ENCODE measurements at regions not wholly inside any gene's neighbourhood (a gene's known extent, or its start where the extent isn't known, plus 50 kb on each side); places are given as distances from the start of the nearest gene placed in this dataset.

DNA sequence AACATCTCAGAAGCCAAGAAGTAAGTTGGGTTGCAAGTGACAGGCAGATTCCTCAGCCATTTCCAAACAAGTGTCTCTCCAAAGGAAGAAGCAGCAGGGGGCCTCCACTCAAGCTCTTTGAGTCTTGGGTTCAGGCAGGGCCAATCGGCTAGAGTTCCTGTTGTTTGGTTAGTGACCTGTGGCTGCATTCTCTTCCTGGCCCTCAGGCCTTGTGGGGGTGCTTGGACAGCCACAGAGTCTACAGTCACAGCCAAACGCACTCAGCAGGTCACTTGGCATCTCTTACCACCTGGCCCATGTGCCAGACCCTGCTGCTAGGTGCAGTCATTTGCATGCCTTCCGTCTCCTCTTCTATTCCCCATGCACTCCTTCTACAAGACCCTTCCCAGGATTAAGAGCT is 353.9 kb downstream of the GRIN2B start:
- no peaks in the 10 kb centered on the region for H3K9me3 ChIP-seq (ENCODE audit: control insufficient read depth, insufficient read depth, low read length)
- no peak for DNase-seq
- no peaks in the 10 kb centered on the region for H3K36me3 ChIP-seq (ENCODE audit: control insufficient read depth, insufficient read depth, low read length)
- H3K4me1 ChIP-seq (ENCODE audit: control insufficient read depth, insufficient read depth, low read length): no peaks in the 10 kb centered on the region
- no peaks in the 10 kb centered on the region for H3K4me1 Mint-ChIP-seq
- TF ChIP-seq, protein P1, sequence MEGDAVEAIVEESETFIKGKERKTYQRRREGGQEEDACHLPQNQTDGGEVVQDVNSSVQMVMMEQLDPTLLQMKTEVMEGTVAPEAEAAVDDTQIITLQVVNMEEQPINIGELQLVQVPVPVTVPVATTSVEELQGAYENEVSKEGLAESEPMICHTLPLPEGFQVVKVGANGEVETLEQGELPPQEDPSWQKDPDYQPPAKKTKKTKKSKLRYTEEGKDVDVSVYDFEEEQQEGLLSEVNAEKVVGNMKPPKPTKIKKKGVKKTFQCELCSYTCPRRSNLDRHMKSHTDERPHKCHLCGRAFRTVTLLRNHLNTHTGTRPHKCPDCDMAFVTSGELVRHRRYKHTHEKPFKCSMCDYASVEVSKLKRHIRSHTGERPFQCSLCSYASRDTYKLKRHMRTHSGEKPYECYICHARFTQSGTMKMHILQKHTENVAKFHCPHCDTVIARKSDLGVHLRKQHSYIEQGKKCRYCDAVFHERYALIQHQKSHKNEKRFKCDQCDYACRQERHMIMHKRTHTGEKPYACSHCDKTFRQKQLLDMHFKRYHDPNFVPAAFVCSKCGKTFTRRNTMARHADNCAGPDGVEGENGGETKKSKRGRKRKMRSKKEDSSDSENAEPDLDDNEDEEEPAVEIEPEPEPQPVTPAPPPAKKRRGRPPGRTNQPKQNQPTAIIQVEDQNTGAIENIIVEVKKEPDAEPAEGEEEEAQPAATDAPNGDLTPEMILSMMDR (IDR thresholded peaks at IDR 0.05): no peak
- H3K27me3 ChIP-seq (ENCODE audit: control insufficient read depth, insufficient read depth, low read length): no peaks in the 10 kb centered on the region
- 82% methylated on average over 3 of the region's 3 CpGs for WGBS (ENCODE audit: insufficient coverage)
- H3K27me3 Mint-ChIP-seq (ENCODE audit: low read depth in 2 of 2): no peaks in the 10 kb centered on the region
- no peak for ATAC-seq
- intact Hi-C loops (cut with micrococcal nuclease): no loop called here
- H3K36me3 Mint-ChIP-seq: no peaks in the 10 kb centered on the region
- no peak overlapping the region for H3K4me3 Mint-ChIP-seq
- no peak overlapping the region for H3K4me3 ChIP-seq (ENCODE audit: low read length)
- H3K27ac ChIP-seq (ENCODE audit: low read length): no peak overlapping the region
- H3K9me3 Mint-ChIP-seq: peaks cover 0 to 4% of the 10 kb centered on the region in 2 donors
- no peak overlapping the region for H3K27ac Mint-ChIP-seq

DNA sequence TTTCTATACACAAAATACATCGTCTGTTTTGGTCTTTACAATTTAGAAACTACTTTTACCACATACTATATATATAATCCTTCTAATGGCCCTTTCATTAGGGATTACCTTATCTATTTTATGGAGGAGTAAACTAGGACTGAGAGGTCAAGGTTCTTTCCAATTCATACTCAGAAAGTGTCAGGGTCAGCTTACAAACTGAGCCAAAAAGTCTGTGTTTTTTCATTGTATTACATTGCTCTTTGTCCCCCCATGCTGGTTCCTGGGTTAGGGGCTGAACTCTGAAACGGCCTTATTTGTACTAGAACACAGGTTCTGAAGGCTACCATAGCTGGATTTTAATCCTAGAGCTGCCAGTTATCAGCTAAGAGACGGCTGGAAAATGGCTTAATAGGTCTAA is 368.1 kb downstream of the GRIN2B start:
- H3K36me3 ChIP-seq (ENCODE audit: control insufficient read depth, insufficient read depth, low read length): no peaks in the 10 kb centered on the region
- H3K4me3 ChIP-seq (ENCODE audit: low read length): no peak overlapping the region
- H3K36me3 Mint-ChIP-seq: no peaks in the 10 kb centered on the region
- H3K4me3 Mint-ChIP-seq: no peak overlapping the region
- H3K9me3 ChIP-seq (ENCODE audit: control insufficient read depth, insufficient read depth, low read length): no peaks in the 10 kb centered on the region
- H3K27me3 Mint-ChIP-seq (ENCODE audit: low read depth in 2 of 2): peaks cover under 1 to 3% of the 10 kb centered on the region in 2 donors
- H3K4me1 ChIP-seq (ENCODE audit: control insufficient read depth, insufficient read depth, low read length): no peaks in the 10 kb centered on the region
- ATAC-seq (no peak), DNase-seq (no peak)
- no peak overlapping the region for H3K27ac ChIP-seq (ENCODE audit: low read length)
- intact Hi-C loops (cut with micrococcal nuclease): no loop called here
- 81% methylated on average over 2 of the region's 3 CpGs for WGBS (ENCODE audit: insufficient coverage)
- no peak overlapping the region for H3K27ac Mint-ChIP-seq
- no peaks in the 10 kb centered on the region for H3K27me3 ChIP-seq (ENCODE audit: control insufficient read depth, insufficient read depth, low read length)
- peaks cover 0 to 3% of the 10 kb centered on the region in 2 donors for H3K9me3 Mint-ChIP-seq
- H3K4me1 Mint-ChIP-seq: no peaks in the 10 kb centered on the region
- TF ChIP-seq, protein P1 (IDR thresholded peaks at IDR 0.05): no peak

DNA sequence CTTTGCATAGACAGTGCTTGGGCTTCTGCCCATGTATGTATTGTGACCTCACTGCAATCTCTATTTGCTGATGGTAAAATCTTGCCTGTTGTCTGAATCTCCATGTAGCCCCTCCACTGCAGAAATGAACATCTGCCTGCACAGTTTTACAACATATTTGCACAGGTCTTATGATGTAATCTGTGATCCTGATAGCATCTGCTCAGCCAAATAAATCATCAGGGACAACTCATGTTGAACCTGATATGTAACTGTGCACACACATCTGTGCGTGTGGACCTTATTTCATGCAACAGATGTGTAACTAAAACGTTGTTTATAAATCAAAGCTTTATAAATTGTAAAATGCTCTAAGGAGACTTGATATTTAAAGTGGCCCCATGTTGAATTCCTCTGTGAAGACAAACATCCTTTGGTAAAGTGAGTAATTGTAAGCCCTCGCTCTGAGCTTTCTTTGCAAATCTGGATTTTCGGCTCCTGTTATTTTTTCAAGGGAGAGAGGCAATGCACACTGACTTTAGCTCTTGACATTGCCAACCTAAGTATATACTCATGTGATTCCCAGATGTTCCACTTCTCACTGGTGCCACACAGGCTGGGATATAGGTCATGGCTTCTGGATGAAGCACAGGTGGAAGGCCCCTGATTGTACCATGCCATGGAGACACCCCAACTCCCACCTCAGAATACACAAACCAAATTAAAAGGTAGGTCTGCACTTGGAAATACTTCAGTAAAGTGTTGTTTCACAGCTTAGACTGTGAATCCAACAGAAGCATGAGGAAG is 371.3 kb downstream of the GRIN2B start:
- no peak for DNase-seq
- Mint-ChIP-seq H3K4me3 (no peak overlapping the region), H3K9me3 (peaks cover 0 to 2% of the 10 kb centered on the region in 2 donors), H3K4me1 (no peaks in the 10 kb centered on the region), H3K27me3 (ENCODE audit: low read depth in 2 of 2) (no peaks in the 10 kb centered on the region), H3K36me3 (no peaks in the 10 kb centered on the region), H3K27ac (no peak overlapping the region)
- TF ChIP-seq, protein P1 (IDR thresholded peaks at IDR 0.05): no peak
- Histone ChIP-seq H3K27ac (ENCODE audit: low read length) (no peak overlapping the region), H3K4me1 (ENCODE audit: control insufficient read depth, insufficient read depth, low read length) (no peaks in the 10 kb centered on the region), H3K27me3 (ENCODE audit: control insufficient read depth, insufficient read depth, low read length) (no peaks in the 10 kb centered on the region), H3K4me3 (ENCODE audit: low read length) (no peak overlapping the region), H3K9me3 (ENCODE audit: control insufficient read depth, insufficient read depth, low read length) (no peaks in the 10 kb centered on the region), H3K36me3 (ENCODE audit: control insufficient read depth, insufficient read depth, low read length) (no peaks in the 10 kb centered on the region)
- intact Hi-C loops (cut with micrococcal nuclease): no loop called here
- no peak for ATAC-seq
- 80% methylated on average over 4 of the region's 4 CpGs for WGBS (ENCODE audit: insufficient coverage)

DNA sequence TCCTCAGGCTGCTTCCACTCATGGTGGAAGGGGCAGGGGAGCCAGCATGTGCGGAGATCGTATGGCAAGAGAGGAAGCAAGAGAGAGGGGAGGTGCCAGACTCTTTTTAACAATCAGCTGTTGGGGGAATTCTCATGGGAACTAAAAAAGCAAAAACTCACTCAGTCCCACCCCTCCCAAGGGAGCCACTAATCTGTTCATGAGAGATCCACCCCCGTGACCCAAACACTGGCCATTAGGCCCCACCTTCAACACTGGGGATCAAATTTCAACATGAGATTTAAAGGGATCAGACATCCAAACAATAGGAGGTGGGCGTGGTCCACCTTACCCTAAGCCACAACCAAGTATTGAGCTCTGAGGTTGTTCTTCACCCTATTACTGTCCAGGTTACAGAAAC is 375.1 kb downstream of the GRIN2B start:
- no peak for DNase-seq
- Histone ChIP-seq H3K4me1 (ENCODE audit: control insufficient read depth, insufficient read depth, low read length) (no peaks in the 10 kb centered on the region), H3K27me3 (ENCODE audit: control insufficient read depth, insufficient read depth, low read length) (no peaks in the 10 kb centered on the region), H3K27ac (ENCODE audit: low read length) (no peak overlapping the region), H3K36me3 (ENCODE audit: control insufficient read depth, insufficient read depth, low read length) (no peaks in the 10 kb centered on the region), H3K4me3 (ENCODE audit: low read length) (no peak overlapping the region), H3K9me3 (ENCODE audit: control insufficient read depth, insufficient read depth, low read length) (no peaks in the 10 kb centered on the region)
- Mint-ChIP-seq H3K4me3 (no peak overlapping the region), H3K27ac (no peak overlapping the region), H3K27me3 (ENCODE audit: low read depth in 2 of 2) (no peaks in the 10 kb centered on the region), H3K9me3 (peaks cover 0 to 2% of the 10 kb centered on the region in 2 donors), H3K4me1 (no peaks in the 10 kb centered on the region), H3K36me3 (no peaks in the 10 kb centered on the region)
- 53% methylated on average over 4 of the region's 4 CpGs for WGBS (ENCODE audit: insufficient coverage)
- no peak for ATAC-seq
- TF ChIP-seq, protein P1 (IDR thresholded peaks at IDR 0.05): no peak
- intact Hi-C loops (cut with micrococcal nuclease): no loop called here
